ENCODE measurements at regions not wholly inside any gene's neighbourhood (a gene's known extent, or its start where the extent isn't known, plus 50 kb on each side); places are given as distances from the start of the nearest gene placed in this dataset.

DNA sequence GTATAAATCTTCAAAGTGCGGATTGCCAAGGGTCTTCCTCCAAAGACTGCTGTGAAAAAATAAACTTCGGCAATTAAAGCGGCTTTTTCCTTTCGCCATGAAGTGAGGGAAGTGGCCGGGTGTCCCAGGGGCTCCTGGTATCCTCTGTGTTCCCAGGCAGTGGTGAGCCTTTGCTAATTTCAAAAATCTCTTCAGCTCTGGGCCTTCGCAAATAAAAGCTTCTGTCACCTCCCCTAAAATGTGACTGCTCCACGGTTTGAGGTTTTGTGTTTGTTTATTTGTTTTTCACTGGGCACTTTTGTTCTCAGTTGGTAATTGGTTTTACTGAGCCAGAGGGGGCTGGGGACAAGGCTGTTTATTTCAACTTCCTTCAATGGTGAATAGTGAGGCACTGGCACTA, 270.1 kb upstream of the POU3F3 start:
- TF ChIP-seq, protein P1, sequence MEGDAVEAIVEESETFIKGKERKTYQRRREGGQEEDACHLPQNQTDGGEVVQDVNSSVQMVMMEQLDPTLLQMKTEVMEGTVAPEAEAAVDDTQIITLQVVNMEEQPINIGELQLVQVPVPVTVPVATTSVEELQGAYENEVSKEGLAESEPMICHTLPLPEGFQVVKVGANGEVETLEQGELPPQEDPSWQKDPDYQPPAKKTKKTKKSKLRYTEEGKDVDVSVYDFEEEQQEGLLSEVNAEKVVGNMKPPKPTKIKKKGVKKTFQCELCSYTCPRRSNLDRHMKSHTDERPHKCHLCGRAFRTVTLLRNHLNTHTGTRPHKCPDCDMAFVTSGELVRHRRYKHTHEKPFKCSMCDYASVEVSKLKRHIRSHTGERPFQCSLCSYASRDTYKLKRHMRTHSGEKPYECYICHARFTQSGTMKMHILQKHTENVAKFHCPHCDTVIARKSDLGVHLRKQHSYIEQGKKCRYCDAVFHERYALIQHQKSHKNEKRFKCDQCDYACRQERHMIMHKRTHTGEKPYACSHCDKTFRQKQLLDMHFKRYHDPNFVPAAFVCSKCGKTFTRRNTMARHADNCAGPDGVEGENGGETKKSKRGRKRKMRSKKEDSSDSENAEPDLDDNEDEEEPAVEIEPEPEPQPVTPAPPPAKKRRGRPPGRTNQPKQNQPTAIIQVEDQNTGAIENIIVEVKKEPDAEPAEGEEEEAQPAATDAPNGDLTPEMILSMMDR (IDR thresholded peaks at IDR 0.05): no peak
- TF ChIP-seq POLR2A (IDR thresholded peaks at IDR 0.05): no peak
